Vagina (tissue), 2 donors: ENCODE measurements at regions not wholly inside any gene's neighbourhood (a gene's known extent, or its start where the extent isn't known, plus 50 kb on each side); places are given as distances from the start of the nearest gene placed in this dataset.
"Not testable (repeated sequence)": the region's sequence is repeated elsewhere in the genome, so short reads cannot be mapped to it uniquely, and the experiment has no call there.

Experiments used
- DNase-seq, 2 donors: peaks; one replicate each; pipeline ENCODE4 v3.0.0-alpha.2; 2017; ENCODE audit errors: extremely low spot score in 2 of 2
- H3K27ac ChIP-seq: fragments of 200-600 bp; sonication (generic); one replicate; pipeline ENCODE4 v1.5.1; 2019
- H3K27me3 ChIP-seq: fragments of 200-600 bp; sonication (generic); one replicate; pipeline ENCODE4 v1.5.1; 2019
- H3K36me3 ChIP-seq, 2 donors: fragments of 200-600 bp; sonication (generic); one replicate each; pipeline ENCODE4 v1.5.1; 2017 to 2019
- H3K4me1 ChIP-seq: fragments of 200-600 bp; sonication (generic); one replicate; pipeline ENCODE4 v1.5.1; 2019
- H3K4me3 ChIP-seq, 2 donors: fragments of 200-600 bp; sonication (generic); 1 replicate in 1 of 2; 2 replicates in 1 of 2; pipeline ENCODE4 v1.5.1; 2016 to 2019
- H3K9me3 ChIP-seq: fragments of 200-600 bp; sonication (generic); one replicate; pipeline ENCODE4 v1.5.1; 2019
- POLR2A ChIP-seq, 2 donors: fragments of 450-650 bp; IDR thresholded peaks; one replicate each; pipeline ENCODE4 v1.6.1; 2017; ENCODE audit warnings: antibody characterized with exemption in 2 of 2, mild to moderate bottlenecking in 2 of 2, moderate library complexity in 2 of 2
- POLR2AphosphoS5 ChIP-seq, 2 donors: sonication (generic); formaldehyde crosslinking; IDR thresholded peaks; one replicate each; pipeline ENCODE4 v1.9.0; 2017; ENCODE audit warnings: antibody characterized with exemption in 2 of 2, mild to moderate bottlenecking in 2 of 2, low read depth in 1 of 2; ENCODE audit not compliant: insufficient read depth in 1 of 2
- intact Hi-C: fragments of 100-400 bp; cut with DNase I; formaldehyde crosslinking; loops from one replicate; pipeline ENCODE4 v1.15.1; 2023
- TF ChIP-seq, protein P1 (sequence below), 3 experiments: fragments of 450-650 bp in 2 of 3; fragments of 200-600 bp in 1 of 3; sonication (generic) in 1 of 3; IDR thresholded peaks; one replicate each; pipeline ENCODE4 v1.5.1; 2017 to 2019; ENCODE audit warnings: antibody characterized with exemption in 3 of 3, mild to moderate bottlenecking in 2 of 3, moderate library complexity in 2 of 3

DNA sequence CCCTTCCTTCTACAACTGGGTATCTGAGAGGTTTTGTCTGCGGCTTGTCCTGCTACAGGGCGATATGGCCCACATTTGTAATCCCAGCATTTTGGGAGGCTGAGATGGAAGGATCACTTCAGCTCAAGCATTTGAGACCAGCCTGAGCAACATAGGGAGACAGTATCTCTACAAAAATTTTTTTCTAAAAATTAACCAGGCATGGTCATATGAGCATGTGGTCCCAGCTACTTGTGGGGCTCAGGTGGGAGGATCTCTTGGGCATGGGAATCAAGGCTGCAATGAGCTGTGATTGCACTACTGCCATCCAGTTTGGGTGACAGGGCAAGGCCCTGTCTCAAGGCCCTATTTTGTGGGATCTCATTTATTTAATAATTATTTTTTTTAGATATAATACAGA lies 420.6 kb upstream of the PABPC4L start:
- H3K4me3 ChIP-seq, result no peak overlapping the region
- H3K27me3 ChIP-seq, result no peaks in the 10 kb centered on the region
- no peaks in the 10 kb centered on the region for H3K36me3 ChIP-seq
- no peaks in the 10 kb centered on the region for H3K4me1 ChIP-seq
- TF ChIP-seq, protein P1, sequence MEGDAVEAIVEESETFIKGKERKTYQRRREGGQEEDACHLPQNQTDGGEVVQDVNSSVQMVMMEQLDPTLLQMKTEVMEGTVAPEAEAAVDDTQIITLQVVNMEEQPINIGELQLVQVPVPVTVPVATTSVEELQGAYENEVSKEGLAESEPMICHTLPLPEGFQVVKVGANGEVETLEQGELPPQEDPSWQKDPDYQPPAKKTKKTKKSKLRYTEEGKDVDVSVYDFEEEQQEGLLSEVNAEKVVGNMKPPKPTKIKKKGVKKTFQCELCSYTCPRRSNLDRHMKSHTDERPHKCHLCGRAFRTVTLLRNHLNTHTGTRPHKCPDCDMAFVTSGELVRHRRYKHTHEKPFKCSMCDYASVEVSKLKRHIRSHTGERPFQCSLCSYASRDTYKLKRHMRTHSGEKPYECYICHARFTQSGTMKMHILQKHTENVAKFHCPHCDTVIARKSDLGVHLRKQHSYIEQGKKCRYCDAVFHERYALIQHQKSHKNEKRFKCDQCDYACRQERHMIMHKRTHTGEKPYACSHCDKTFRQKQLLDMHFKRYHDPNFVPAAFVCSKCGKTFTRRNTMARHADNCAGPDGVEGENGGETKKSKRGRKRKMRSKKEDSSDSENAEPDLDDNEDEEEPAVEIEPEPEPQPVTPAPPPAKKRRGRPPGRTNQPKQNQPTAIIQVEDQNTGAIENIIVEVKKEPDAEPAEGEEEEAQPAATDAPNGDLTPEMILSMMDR (IDR thresholded peaks at IDR 0.05), result no peak
- TF ChIP-seq POLR2AphosphoS5 (IDR thresholded peaks at IDR 0.05; ENCODE audit: insufficient read depth in 1 of 2, low read depth in 1 of 2) (no peak), POLR2A (IDR thresholded peaks at IDR 0.05) (no peak)
- DNase-seq, result no peak
- no peak overlapping the region for H3K27ac ChIP-seq
- H3K9me3 ChIP-seq, result no peaks in the 10 kb centered on the region
- intact Hi-C loops, result no loop called here

DNA sequence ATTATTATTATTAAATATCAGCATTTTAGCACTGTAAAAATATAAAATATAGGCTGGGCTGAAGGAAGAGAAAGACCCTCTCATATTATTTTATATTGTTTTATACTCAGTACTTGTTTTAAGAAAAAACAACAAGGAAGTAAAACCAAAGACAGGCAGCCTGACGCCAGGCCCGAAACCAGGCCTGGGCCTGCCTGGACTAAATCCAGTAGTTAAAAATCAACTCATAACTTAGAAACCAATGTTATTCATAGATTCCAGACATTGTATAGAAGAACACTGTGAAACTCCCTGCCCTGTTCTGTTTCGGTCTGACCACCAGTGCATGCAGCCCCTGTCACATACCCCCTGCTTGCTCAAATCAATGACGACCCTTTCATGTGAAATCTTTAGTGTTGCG lies 420.1 kb upstream of the PABPC4L start:
- H3K36me3 ChIP-seq, DNase-seq, H3K4me3 ChIP-seq, H3K9me3 ChIP-seq, H3K27ac ChIP-seq, intact Hi-C loops, H3K4me1 ChIP-seq, H3K27me3 ChIP-seq: not testable (repeated sequence)

DNA sequence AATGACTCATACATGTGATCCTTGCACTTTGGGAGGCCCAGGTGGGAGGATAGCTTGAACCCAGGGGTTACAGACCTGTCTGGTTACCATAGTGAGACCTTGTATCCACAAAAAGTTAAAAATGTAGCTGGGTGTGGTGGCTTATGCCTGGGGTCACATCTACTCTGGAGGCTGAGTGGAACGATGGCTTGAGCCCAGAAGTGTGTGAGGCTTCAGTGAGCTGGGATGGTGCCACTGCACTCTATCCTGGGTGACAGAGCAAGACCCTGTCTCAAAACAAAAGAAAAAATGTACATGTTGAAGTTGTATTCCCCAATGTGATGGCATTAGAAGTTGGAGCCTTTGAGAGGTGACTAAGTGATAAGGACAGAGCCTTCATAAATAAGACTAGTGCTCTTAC lies 409.4 kb upstream of the PABPC4L start:
- Histone ChIP-seq H3K27me3 (no peaks in the 10 kb centered on the region), H3K36me3 (no peaks in the 10 kb centered on the region), H3K9me3 (no peaks in the 10 kb centered on the region), H3K27ac (no peak overlapping the region), H3K4me3 (no peak overlapping the region), H3K4me1 (no peaks in the 10 kb centered on the region)
- no peak for TF ChIP-seq POLR2AphosphoS5 (IDR thresholded peaks at IDR 0.05; ENCODE audit: insufficient read depth in 1 of 2, low read depth in 1 of 2)
- TF ChIP-seq, protein P1 (IDR thresholded peaks at IDR 0.05), result no peak
- no peak for TF ChIP-seq POLR2A (IDR thresholded peaks at IDR 0.05)
- intact Hi-C loops, result no loop called here
- no peak for DNase-seq

DNA sequence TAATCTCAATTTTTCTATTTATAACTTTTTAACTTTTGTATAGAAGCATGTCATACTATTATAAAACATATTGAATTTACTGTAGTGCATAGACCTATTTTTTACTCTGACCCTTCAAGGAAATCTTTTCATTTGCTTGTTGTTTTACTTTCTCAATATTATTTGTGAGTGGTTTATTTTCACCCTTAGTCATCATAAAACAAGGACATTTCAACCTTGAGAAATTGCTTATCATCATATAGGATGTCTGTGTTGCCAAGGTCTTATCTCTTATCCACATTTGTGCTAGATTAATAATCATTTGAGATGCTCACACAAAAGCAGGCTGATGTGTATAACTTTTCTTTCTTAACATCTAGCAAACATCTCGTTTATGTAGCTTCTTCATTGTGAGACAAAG lies 408.6 kb upstream of the PABPC4L start:
- Histone ChIP-seq H3K4me1 (no peaks in the 10 kb centered on the region), H3K36me3 (no peaks in the 10 kb centered on the region), H3K4me3 (no peak overlapping the region), H3K27me3 (no peaks in the 10 kb centered on the region), H3K9me3 (no peaks in the 10 kb centered on the region), H3K27ac (no peak overlapping the region)
- no peak for DNase-seq
- intact Hi-C loops, result no loop called here
- no peak for TF ChIP-seq POLR2A (IDR thresholded peaks at IDR 0.05)
- TF ChIP-seq, protein P1 (IDR thresholded peaks at IDR 0.05), result no peak
- TF ChIP-seq POLR2AphosphoS5 (IDR thresholded peaks at IDR 0.05; ENCODE audit: insufficient read depth in 1 of 2, low read depth in 1 of 2), result no peak

DNA sequence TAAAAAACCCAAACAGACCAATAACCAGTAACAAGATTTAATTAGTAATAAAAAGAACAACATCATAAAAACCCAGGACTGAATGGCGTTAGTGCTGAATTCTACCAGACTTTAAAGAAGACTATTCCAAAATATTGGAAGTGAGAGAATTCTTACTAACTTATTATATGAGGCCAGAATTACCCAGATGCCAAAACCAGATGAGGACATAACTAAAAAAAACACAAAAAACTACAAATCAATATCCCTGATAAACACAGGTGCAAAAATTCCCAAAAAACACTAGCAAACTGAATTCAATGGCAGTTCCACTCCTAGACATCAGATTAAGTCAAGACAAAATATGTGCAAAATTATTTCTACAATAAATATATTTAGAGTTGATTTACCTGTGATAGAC lies 400.1 kb upstream of the PABPC4L start:
- Histone ChIP-seq H3K4me3 (no peak overlapping the region), H3K9me3 (no peaks in the 10 kb centered on the region), H3K4me1 (no peaks in the 10 kb centered on the region), H3K36me3 (no peaks in the 10 kb centered on the region), H3K27ac (no peak overlapping the region), H3K27me3 (no peaks in the 10 kb centered on the region)
- intact Hi-C loops, result no loop called here
- DNase-seq, result no peak
- TF ChIP-seq POLR2A (IDR thresholded peaks at IDR 0.05), result no peak
- no peak for TF ChIP-seq POLR2AphosphoS5 (IDR thresholded peaks at IDR 0.05; ENCODE audit: insufficient read depth in 1 of 2, low read depth in 1 of 2)
- TF ChIP-seq, protein P1 (IDR thresholded peaks at IDR 0.05), result no peak

DNA sequence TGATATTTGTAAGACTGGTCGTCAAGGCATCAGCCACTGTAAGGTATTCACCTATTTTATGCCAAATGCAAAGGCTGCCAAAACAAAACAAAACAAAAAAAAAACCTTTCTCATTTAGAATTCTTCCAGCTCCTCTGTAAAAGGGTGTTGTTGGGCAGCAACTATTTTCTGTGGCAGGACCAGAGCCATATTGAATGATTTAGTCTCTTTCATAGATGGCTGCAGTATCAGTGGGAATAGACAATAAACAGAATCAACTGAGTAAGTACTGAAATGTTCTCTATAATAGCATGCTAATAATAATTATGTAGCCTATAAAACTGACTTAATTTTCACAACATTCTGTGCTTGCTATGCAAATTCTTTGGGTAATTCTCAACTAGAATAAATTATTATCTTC lies 389.7 kb upstream of the PABPC4L start:
- Histone ChIP-seq H3K27me3 (no peaks in the 10 kb centered on the region), H3K36me3 (no peaks in the 10 kb centered on the region), H3K4me1 (no peaks in the 10 kb centered on the region), H3K27ac (no peak overlapping the region), H3K9me3 (no peaks in the 10 kb centered on the region), H3K4me3 (no peak overlapping the region)
- TF ChIP-seq POLR2A (IDR thresholded peaks at IDR 0.05) (no peak), POLR2AphosphoS5 (IDR thresholded peaks at IDR 0.05; ENCODE audit: insufficient read depth in 1 of 2, low read depth in 1 of 2) (no peak)
- TF ChIP-seq, protein P1 (IDR thresholded peaks at IDR 0.05), result no peak
- DNase-seq, result no peak
- intact Hi-C loops, result no loop called here
